Spleen (tissue), 11 donors: ENCODE measurements at regions not wholly inside any gene's neighbourhood (a gene's known extent, or its start where the extent isn't known, plus 50 kb on each side); places are given as distances from the start of the nearest gene placed in this dataset.

Experiments used
- DNase-seq: peaks from one replicate; pipeline ENCODE4 v3.0.0-alpha.2; 2020
- H3K27ac ChIP-seq, 8 donors: fragments of 200-600 bp; sonication (generic) in 7 of 8; 1 replicate in 4 of 8; 2 replicates in 4 of 8; pipeline versions ENCODE4 v1.5.0 to v1.8.0; 2016 to 2021; ENCODE audit warnings: inconsistent platforms in 4 of 8, mild to moderate bottlenecking in 4 of 8, moderate library complexity in 1 of 8
- H3K27me3 ChIP-seq, 7 donors: fragments of 200-600 bp; sonication (generic) in 6 of 7; replicated peaks in 1 of 7; 1 replicate in 4 of 7; 2 replicates in 3 of 7; pipeline versions ENCODE4 v1.5.0 to v1.8.0; 2016 to 2021; ENCODE audit warnings: inconsistent platforms in 3 of 7, mild to moderate bottlenecking in 1 of 7
- H3K36me3 ChIP-seq, 6 donors: fragments of 200-600 bp; sonication (generic) in 5 of 6; 1 replicate in 4 of 6; 2 replicates in 2 of 6; pipeline versions ENCODE4 v1.5.0 to v1.8.0; 2016 to 2021; ENCODE audit warnings: inconsistent platforms in 2 of 6
- H3K4me1 ChIP-seq, 6 donors: fragments of 200-600 bp; sonication (generic) in 5 of 6; 1 replicate in 3 of 6; 2 replicates in 3 of 6; pipeline versions ENCODE4 v1.5.0 to v1.8.0; 2016 to 2021; ENCODE audit warnings: inconsistent platforms in 3 of 6
- H3K4me3 ChIP-seq, 8 donors: fragments of 200-600 bp; sonication (generic) in 7 of 8; 1 replicate in 4 of 8; 2 replicates in 4 of 8; pipeline versions ENCODE4 v1.5.0 to v1.8.0; 2016 to 2021; ENCODE audit warnings: inconsistent platforms in 4 of 8, mild to moderate bottlenecking in 4 of 8, moderate library complexity in 2 of 8
- H3K9me3 ChIP-seq, 8 donors: fragments of 200-600 bp; sonication (generic) in 7 of 8; 1 replicate in 4 of 8; 2 replicates in 4 of 8; pipeline versions ENCODE4 v1.5.0 to v1.8.0; 2016 to 2021; ENCODE audit warnings: inconsistent platforms in 4 of 8
- CTCF ChIP-seq, 11 experiments: fragments of 200-600 bp in 7 of 11; fragments of 450-650 bp in 4 of 11; sonication (generic) in 4 of 11; IDR thresholded peaks in 8 of 11; conservative IDR thresholded peaks in 3 of 11; 1 replicate in 7 of 11; 2 replicates in 4 of 11; pipeline versions ENCODE4 v1.4.0 to v1.8.0; 2016 to 2021; ENCODE audit warnings: antibody characterized with exemption in 11 of 11, inconsistent platforms in 4 of 11, mild to moderate bottlenecking in 1 of 11
- POLR2A ChIP-seq, 3 donors: fragments of 450-650 bp; IDR thresholded peaks; one replicate each; pipeline ENCODE4 v1.5.1; 2017; ENCODE audit warnings: antibody characterized with exemption in 3 of 3, mild to moderate bottlenecking in 1 of 3
- POLR2AphosphoS5 ChIP-seq, 3 donors: sonication (generic); formaldehyde crosslinking; IDR thresholded peaks; one replicate each; pipeline ENCODE4 v1.5.1; 2017; ENCODE audit warnings: antibody characterized with exemption in 3 of 3
- WGBS, 5 donors: extraction: QIAGEN DNeasy Blood & Tissue Kit in 3 of 5; methylation state at CpG; one replicate each; pipeline versions ENCODE4 v1.1.5 to v1.1.7; 2013 to 2018; 5-methylcytosine and 5-hydroxymethylcytosine counted together
- intact Hi-C: fragments of 100-400 bp; cut with DNase I; formaldehyde crosslinking; loops from one replicate; pipeline ENCODE4 v1.15.0; 2023; ENCODE audit warnings: low total_unique reads
- donor health status: healthy with polysubstance abuse.
- donor health status: DM: no; HTN: no; CAD: no; lungs with moderate emphysema.
- donor health status: DM: no; HTN: no; CAD: no.
- donor health status: Bipolar disorder and iron deficiency.
- donor health status: healthy.
- donor health status: DM: no; HTN: no; CAD: no.
- donor health status: DM: yes; HTN: yes; CAD: no.

- no peaks in the 10 kb centered on the region for H3K9me3 ChIP-seq
- H3K27me3 ChIP-seq, result no peaks in the 10 kb centered on the region
- WGBS, 5 donors, result 73 to 92% (median 83%) methylated on average over 2 of the region's 2 CpGs
- no peaks in the 10 kb centered on the region for H3K4me1 ChIP-seq
- no peak overlapping the region for H3K27ac ChIP-seq
- TF ChIP-seq POLR2A (IDR thresholded peaks at IDR 0.05) (no peak), CTCF (IDR thresholded peaks at IDR 0.05 in 8 of 11, conservative IDR thresholded peaks at IDR 0.05 in 3 of 11) (no peak)
- no peak for DNase-seq
- H3K36me3 ChIP-seq, result no peaks in the 10 kb centered on the region
- no peak overlapping the region for H3K4me3 ChIP-seq
- intact Hi-C loops, result no loop called here
Observed at GRCh38 chr1:199291022-199291740, 652.3 kb downstream of the PTPRC start.

GRCh38 chr1:199292896-199293295, 654.1 kb downstream of the PTPRC start:
- Histone ChIP-seq H3K36me3 (no peaks in the 10 kb centered on the region), H3K27me3 (no peaks in the 10 kb centered on the region), H3K27ac (no peak overlapping the region), H3K4me3 (no peak overlapping the region), H3K4me1 (no peaks in the 10 kb centered on the region), H3K9me3 (no peaks in the 10 kb centered on the region)
- no peak for DNase-seq
- intact Hi-C loops, result no loop called here
- no peak for TF ChIP-seq CTCF (IDR thresholded peaks at IDR 0.05 in 8 of 11, conservative IDR thresholded peaks at IDR 0.05 in 3 of 11)
- no peak for TF ChIP-seq POLR2A (IDR thresholded peaks at IDR 0.05)
- no peak for TF ChIP-seq POLR2AphosphoS5 (IDR thresholded peaks at IDR 0.05)
- WGBS, 5 donors, result 73 to 93% (median 83%) methylated on average over 1 of the region's 1 CpG

GRCh38 chr1:199295107-199295506, 656.3 kb downstream of the PTPRC start:
- TF ChIP-seq CTCF (IDR thresholded peaks at IDR 0.05 in 8 of 11, conservative IDR thresholded peaks at IDR 0.05 in 3 of 11) (no peak), POLR2A (IDR thresholded peaks at IDR 0.05) (no peak), POLR2AphosphoS5 (IDR thresholded peaks at IDR 0.05) (no peak)
- Histone ChIP-seq H3K4me3 (no peak overlapping the region), H3K9me3 (no peaks in the 10 kb centered on the region), H3K4me1 (no peaks in the 10 kb centered on the region), H3K36me3 (no peaks in the 10 kb centered on the region), H3K27me3 (no peaks in the 10 kb centered on the region), H3K27ac (no peak overlapping the region)
- intact Hi-C loops, result no loop called here
- 56 to 73% (median 64%) methylated on average over 3 of the region's 3 CpGs for WGBS, 5 donors
- no peak for DNase-seq

- TF ChIP-seq CTCF (IDR thresholded peaks at IDR 0.05 in 8 of 11, conservative IDR thresholded peaks at IDR 0.05 in 3 of 11) (no peak), POLR2A (IDR thresholded peaks at IDR 0.05) (no peak), POLR2AphosphoS5 (IDR thresholded peaks at IDR 0.05) (no peak)
- DNase-seq, result no peak
- no peaks in the 10 kb centered on the region for H3K36me3 ChIP-seq
- intact Hi-C loops, result no loop called here
- H3K27me3 ChIP-seq, result no peaks in the 10 kb centered on the region
- no peak overlapping the region for H3K4me3 ChIP-seq
- no peak overlapping the region for H3K27ac ChIP-seq
- no peaks in the 10 kb centered on the region for H3K9me3 ChIP-seq
- no peaks in the 10 kb centered on the region for H3K4me1 ChIP-seq
Observed at GRCh38 chr1:199297174-199297573, 658.3 kb downstream of the PTPRC start.
